Stimulated activated CD4-positive, alpha-beta T cell treated with anti-CD3 and anti-CD28 coated beads, Interleukin-4, amount 100 ng/mL, for 1 hour (primary cell): ENCODE measurements at regions not wholly inside any gene's neighbourhood (a gene's known extent, or its start where the extent isn't known, plus 50 kb on each side); places are given as distances from the start of the nearest gene placed in this dataset.
"Not testable (repeated sequence)": the region's sequence is repeated elsewhere in the genome, so short reads cannot be mapped to it uniquely, and the experiment has no call there.

Experiments
- DNase-seq: peaks from one replicate; pipeline ENCODE4 v3.0.0-alpha.2; 2020

DNA sequence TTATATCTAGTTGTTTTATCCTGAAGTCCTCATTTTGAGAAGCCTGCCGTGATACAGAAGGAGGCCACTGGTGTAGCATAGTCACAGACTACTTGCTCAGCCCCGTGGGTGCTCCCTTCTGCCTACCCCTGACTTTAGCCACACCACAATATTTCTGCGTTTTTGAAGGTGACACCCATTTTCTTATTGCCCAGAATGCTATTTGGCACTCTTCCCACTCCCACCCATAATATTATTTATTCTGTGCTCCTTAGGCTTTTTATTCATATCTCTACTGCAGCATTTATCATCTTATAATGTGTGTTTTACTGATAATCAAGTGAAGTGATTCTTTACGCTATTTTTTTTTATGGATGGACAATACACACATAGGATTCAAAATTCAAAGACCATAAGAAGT lies 107.3 kb downstream of the OR2B2 start:
- no peak for DNase-seq

DNA sequence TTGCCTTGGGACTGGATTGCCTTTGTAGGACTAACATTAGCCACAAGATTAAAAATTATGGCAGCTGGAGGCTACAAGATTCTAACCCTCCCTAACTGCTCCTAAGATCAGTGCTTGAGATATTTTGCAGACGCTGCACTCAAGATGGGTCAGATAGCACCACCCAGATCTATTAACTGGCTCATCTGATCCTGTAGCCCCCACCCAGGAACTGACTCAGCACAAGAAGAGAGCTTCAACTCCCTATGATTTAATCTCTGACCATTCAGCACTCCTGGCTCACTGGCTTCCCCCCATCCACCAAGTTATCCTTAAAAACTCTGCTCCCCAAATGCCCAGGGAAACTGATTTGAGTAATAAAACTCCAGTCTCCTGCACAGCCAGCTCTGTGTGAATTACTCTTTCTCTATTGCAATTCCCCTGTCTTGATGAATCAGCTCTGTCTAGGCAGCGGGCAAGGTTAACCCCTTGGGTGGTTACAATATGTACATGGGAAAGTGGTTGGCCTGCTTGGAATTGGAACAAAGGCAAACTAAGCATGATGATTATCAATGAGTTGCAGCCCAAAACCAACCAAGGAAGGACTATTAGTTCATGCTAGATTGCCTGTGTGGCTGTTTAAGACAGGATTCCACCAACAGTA lies 111.3 kb downstream of the OR2B2 start:
- DNase-seq: no peak

DNA sequence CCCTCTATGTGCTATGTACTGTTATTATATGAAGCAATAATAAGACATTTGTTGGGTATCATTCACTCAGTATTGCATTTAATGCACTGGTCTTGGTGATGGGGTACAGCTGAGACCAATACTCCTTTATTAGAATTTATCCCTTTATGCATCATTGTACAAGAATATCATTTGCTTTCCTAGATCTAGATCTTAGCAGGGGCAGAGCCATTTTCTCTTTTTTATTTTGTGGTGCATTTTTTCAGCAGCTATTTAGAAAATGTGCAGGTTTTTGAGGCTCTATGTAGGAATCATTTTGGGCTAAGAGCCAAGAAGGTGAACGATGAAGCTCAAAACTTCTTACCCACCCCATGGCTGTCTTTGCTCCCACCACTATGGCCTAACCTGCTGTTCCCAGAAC lies 114.2 kb downstream of the OR2B2 start:
- DNase-seq: no peak

GRCh38 chr6:27796736-27797481 lies 115.3 kb downstream of the OR2B2 start:
- DNase-seq: not testable (repeated sequence)

GRCh38 chr6:27795697-27796494 lies 116.3 kb downstream of the OR2B2 start:
- DNase-seq: peak; percentile 27

DNA sequence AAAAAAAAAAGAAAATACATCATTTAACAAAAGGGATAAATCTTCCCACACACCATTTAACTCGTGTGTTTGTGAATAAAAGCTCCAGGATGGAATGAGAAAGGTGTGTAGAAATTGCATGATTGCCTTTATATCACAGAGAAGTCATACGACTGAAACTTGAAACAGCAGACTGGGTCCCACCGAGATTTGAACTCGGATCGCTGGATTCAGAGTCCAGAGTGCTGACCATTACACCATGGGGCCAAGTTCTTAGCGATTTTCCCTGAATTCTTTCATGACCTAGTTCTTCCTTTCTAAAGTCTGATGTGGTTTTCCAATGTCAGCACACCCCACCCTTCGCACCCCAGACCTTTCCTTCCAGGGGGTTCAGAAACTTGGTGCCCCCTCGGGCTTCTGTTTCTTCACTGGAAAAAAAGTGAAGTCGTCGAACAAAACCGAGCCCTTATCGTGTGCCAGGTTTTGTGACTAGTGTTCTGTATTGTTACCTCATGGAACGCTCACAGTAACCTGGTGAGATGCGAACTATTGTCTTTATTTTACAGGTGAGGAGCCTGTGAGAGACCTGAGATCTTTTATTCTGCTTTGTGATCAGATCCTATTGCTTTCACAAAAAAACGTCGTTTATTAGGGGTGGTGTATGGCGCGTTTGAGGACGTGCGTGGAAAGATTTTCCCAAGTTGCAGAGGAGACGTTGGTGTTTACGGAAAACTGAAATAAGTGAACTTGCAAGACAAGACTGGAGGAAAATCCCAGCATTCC lies 120.8 kb downstream of the OR2B2 start:
- no peak for DNase-seq

GRCh38 chr6:27788376-27788775 lies 123.8 kb downstream of the OR2B2 start:
- DNase-seq: not testable (repeated sequence)

GRCh38 chr6:27786048-27786447 lies 126.1 kb downstream of the OR2B2 start:
- DNase-seq: no peak

DNA sequence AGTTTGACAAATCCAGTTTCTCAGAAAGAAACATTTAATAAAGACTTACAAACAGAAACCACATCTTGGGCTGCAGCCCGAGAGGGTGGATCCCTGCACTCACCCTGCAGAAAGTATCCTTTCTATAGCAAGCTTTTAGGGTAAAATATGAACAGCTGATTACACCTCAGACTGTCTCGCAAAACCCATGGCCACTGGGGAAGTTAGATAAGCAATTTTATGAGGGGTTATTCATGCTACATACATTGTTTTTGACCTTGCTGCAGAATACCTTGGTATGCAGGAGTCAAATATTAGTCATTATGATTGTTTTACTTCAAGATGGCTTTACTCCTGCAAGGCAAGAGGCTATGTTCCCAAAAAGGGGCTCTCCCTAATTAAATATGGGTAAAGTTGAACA lies 126.9 kb downstream of the OR2B2 start:
- no peak for DNase-seq

- DNase-seq: no peak
These were observed 129.4 kb downstream of the OR2B2 start for GRCh38 chr6:27782748-27783147.

DNA sequence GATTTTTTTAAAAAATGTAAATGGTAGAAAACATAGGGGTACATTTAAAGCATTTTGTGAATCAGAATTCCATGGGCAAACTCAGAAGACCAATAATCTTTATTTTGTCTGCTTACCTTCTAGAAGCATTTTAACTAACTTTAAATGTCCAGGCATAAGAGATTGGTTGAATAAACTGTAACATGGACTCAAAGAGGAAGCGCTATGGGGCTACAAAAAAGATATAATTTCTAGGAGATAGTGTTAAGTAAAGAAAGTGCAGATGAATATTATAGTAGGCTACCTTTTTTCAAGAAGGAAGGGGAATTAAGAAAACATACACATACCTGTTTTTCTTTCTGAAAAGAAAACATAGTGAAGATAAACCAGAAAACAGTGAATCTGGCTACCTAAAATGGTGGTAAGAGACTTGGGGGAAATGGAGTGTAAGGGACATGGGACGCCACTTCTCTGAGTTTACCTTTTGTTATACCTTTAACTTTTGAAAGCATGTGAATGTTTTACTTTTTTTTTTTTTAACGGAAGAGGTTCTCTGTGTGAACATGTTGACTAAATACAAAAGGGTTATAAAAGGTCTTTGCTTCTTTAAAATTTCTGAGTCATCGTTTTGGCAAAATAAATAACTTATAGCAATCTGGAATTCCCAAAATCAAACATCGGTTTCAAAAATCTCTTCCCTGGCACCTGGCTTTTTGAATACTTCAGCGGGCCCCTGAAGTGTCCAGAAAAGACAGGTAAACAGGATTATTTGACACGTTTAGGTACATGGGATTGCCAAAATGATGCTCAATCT lies 133.4 kb downstream of the OR2B2 start:
- no peak for DNase-seq

DNA sequence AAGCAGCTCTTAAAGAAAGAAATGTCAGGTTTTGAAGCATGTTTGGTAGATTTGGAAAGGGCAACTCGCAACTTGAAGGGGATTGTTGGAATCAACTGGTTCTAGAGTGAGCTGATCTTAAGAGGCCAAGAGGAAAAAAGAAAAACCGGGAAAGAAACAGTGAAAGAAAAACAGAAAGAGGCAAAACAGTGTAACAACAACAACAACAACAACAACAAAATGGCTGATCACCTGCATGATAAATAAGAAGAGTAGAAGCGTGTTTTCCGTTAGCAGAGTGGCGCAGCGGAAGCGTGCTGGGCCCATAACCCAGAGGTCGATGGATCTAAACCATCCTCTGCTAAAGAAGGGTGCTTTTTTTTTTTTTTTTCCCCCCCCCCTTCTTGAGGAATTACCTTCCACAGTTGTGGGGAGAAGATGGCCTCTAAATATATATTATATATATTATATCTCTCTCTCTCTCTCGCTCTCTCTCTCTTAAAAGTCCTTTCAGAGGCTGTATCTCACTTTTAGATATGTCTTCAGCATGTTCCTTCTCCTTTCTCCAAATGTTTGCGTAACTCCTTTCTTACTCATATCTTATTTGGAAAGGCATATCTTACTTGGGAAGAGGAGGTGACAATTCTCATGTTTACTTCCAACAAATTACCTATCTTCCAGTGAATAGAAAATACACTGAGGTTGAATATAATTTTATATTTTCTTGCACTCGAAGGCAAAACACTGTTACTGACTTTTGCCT lies 134.4 kb downstream of the OR2B2 start:
- DNase-seq: no peak

GRCh38 chr6:27777126-27777525 lies 135.1 kb downstream of the OR2B2 start:
- no peak for DNase-seq

GRCh38 chr6:27776504-27776903 lies 135.7 kb downstream of the OR2B2 start:
- DNase-seq: no peak

- no peak for DNase-seq
These were observed 136.4 kb downstream of the OR2B2 start for GRCh38 chr6:27775796-27776184.

GRCh38 chr6:27775138-27775795 lies 136.9 kb downstream of the OR2B2 start:
- DNase-seq: not testable (repeated sequence)

GRCh38 chr6:27774264-27774600 lies 138.0 kb downstream of the OR2B2 start:
- DNase-seq: not testable (repeated sequence)

DNA sequence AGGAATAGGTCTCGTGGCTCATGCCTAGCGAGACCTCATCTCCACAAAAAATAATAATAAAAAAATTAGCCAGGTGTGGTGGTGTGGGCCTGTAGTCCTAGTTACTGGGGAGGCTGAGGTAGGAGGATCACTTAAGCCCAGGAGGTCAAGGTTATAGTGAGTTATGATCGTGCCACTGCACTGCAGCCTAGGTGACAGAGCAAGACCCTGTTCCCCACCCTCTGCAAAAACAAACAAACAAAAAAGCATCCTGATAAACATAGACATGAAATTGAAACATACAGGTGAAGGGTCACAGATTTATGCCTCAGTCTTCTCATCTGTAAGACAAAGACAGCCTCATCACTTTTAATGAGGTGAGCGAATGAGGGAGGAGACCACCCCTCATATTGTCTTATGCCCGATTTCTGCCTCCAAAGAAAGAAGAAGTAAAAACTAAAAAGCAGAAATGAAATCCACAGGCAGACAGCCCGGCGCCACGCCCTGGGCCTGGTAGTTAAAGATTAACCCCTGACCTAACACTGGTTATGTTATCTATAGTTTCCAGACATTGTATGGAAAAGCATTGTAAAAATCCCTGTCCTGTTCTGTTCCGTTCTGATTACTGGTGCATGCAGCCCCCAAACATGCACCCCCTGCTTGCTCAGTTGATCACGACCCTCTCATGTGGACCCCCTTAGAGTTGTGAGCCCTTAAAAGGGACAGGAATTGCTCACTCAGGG lies 138.5 kb downstream of the OR2B2 start:
- not testable (repeated sequence) for DNase-seq

DNA sequence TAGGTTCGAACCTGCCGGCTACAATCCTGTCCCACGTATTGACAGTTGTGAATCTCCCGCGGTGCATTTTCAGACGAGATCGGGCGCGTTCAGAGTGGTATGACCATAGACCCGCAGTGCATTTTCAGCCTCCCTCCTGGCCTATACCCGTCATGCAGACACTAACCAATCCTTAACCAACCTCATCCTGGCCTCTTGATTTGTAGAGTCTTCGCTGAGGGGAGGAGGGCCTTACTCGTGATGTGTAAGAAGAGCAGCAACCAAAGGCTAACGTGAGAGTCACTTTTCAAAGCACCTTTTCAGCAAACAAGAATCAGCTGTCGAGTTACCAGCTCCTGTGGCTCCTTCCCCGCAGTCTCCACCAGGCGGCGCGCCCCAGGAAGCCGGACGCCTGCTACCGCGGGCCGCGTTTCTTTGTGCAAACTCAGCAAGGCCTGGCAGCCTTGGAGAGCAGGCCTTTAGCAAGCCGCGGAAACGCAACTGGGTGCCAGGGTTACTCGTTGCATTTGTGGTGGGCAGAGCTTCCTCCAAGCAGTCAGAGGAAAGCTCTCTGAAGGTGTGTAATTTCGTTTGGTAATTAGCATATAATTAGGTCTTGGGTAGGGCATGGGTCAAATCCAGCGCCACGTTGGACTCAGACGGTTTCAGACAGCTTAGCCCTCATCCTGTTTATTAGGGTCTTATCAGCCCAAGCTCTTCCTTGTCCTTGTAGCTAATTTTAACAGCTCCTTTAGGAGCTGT lies 139.8 kb downstream of the OR2B2 start:
- DNase-seq: peak; percentile 88

GRCh38 chr6:27771235-27771634 lies 141.0 kb downstream of the OR2B2 start:
- DNase-seq: no peak
